Thyroid gland (tissue), 4 donors: ENCODE measurements at regions not wholly inside any gene's neighbourhood (a gene's known extent, or its start where the extent isn't known, plus 50 kb on each side); places are given as distances from the start of the nearest gene placed in this dataset.

Experiments used
- POLR2A ChIP-seq, 2 donors: fragments of 450-650 bp; IDR thresholded peaks; one replicate each; pipeline ENCODE4 v1.6.1; 2017; ENCODE audit warnings: antibody characterized with exemption in 2 of 2, mild to moderate bottlenecking in 2 of 2, moderate library complexity in 1 of 2
- TF ChIP-seq, protein P1 (sequence below), 6 experiments: fragments of 200-600 bp in 3 of 6; fragments of 450-650 bp in 3 of 6; sonication (generic) in 3 of 6; IDR thresholded peaks; one replicate each; pipeline ENCODE4 v1.5.1; 2016 to 2019; ENCODE audit warnings: antibody characterized with exemption in 6 of 6, mild to moderate bottlenecking in 2 of 6, inconsistent platforms in 1 of 6, moderate library complexity in 1 of 6

DNA sequence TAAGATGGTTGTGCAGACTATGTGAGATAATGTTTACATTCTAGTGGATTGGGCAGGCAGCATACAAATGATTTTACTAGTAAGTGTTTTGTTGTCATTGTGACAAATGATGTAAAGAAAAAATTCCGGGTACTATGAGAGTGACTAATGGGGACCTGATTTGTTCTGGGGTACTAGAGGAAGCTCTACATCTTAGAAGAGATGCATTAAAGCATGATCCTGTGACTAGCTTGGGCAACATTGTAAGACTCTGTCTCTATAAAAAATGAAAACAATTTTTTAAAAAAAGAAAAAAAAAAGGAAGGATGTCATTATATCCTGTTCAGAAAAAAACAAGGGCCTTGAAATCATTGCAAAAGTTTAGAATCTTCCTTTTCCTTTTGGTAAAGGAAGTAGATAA, 58.1 kb upstream of the MYRIP start:
- TF ChIP-seq, protein P1, sequence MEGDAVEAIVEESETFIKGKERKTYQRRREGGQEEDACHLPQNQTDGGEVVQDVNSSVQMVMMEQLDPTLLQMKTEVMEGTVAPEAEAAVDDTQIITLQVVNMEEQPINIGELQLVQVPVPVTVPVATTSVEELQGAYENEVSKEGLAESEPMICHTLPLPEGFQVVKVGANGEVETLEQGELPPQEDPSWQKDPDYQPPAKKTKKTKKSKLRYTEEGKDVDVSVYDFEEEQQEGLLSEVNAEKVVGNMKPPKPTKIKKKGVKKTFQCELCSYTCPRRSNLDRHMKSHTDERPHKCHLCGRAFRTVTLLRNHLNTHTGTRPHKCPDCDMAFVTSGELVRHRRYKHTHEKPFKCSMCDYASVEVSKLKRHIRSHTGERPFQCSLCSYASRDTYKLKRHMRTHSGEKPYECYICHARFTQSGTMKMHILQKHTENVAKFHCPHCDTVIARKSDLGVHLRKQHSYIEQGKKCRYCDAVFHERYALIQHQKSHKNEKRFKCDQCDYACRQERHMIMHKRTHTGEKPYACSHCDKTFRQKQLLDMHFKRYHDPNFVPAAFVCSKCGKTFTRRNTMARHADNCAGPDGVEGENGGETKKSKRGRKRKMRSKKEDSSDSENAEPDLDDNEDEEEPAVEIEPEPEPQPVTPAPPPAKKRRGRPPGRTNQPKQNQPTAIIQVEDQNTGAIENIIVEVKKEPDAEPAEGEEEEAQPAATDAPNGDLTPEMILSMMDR (IDR thresholded peaks at IDR 0.05), result no peak
- no peak for TF ChIP-seq POLR2A (IDR thresholded peaks at IDR 0.05)
